ENCODE measurements at regions not wholly inside any gene's neighbourhood (a gene's known extent, or its start where the extent isn't known, plus 50 kb on each side); places are given as distances from the start of the nearest gene placed in this dataset.
A peak's percentile ranks its signal among the peaks of the same experiment; 100 is the strongest.

GRCh38 chr2:43126817-43127207 lies 99.6 kb downstream of the ZFP36L2 start:
- H3K4me3 ChIP-seq (replicated peaks; ENCODE audit: insufficient read depth, low read length), result no peak overlapping the region
- H3K27me3 ChIP-seq (ENCODE audit: insufficient read depth, poor library complexity, severe bottlenecking), result no peaks in the 10 kb centered on the region
- DNase-seq (ENCODE audit: low read depth in 1 of 2, low spot score in 1 of 2), result no peak
- TF ChIP-seq REST (IDR thresholded peaks at IDR 0.05; ENCODE audit: insufficient replicate concordance, low read depth), result no peak
- TF ChIP-seq SPI1 (IDR thresholded peaks at IDR 0.05; ENCODE audit: borderline replicate concordance, low read depth), result no peak
- no peak for TF ChIP-seq GABPA (IDR thresholded peaks at IDR 0.05; ENCODE audit: low read depth)
- peak overlapping the region; percentile 98 for H3K27ac ChIP-seq (replicated peaks)

GRCh38 chr2:43125090-43125998 lies 101.1 kb downstream of the ZFP36L2 start:
- no peaks in the 10 kb centered on the region for H3K27me3 ChIP-seq (ENCODE audit: insufficient read depth, poor library complexity, severe bottlenecking)
- H3K4me3 ChIP-seq (replicated peaks; ENCODE audit: insufficient read depth, low read length), result no peak overlapping the region
- no peak for DNase-seq (ENCODE audit: low read depth in 1 of 2, low spot score in 1 of 2)
- H3K27ac ChIP-seq (replicated peaks), result no peak overlapping the region
- TF ChIP-seq SPI1 (IDR thresholded peaks at IDR 0.05; ENCODE audit: borderline replicate concordance, low read depth) (no peak), CTCF (IDR thresholded peaks at IDR 0.05; ENCODE audit: insufficient read depth, low read length) (no peak), POLR2AphosphoS5 (IDR thresholded peaks at IDR 0.05; ENCODE audit: low read depth) (no peak), GABPA (IDR thresholded peaks at IDR 0.05; ENCODE audit: low read depth) (no peak), REST (IDR thresholded peaks at IDR 0.05; ENCODE audit: insufficient replicate concordance, low read depth) (no peak)

GRCh38 chr2:43124687-43125057 lies 101.7 kb downstream of the ZFP36L2 start:
- H3K27ac ChIP-seq (replicated peaks), result no peak overlapping the region
- TF ChIP-seq POLR2AphosphoS5 (IDR thresholded peaks at IDR 0.05; ENCODE audit: low read depth) (no peak), CTCF (IDR thresholded peaks at IDR 0.05; ENCODE audit: insufficient read depth, low read length) (no peak), REST (IDR thresholded peaks at IDR 0.05; ENCODE audit: insufficient replicate concordance, low read depth) (no peak), GABPA (IDR thresholded peaks at IDR 0.05; ENCODE audit: low read depth) (no peak), SPI1 (IDR thresholded peaks at IDR 0.05; ENCODE audit: borderline replicate concordance, low read depth) (no peak)

More at GRCh38 chr2:43124687-43125057, 101.7 kb downstream of the ZFP36L2 start:
- DNase-seq (ENCODE audit: low read depth in 1 of 2, low spot score in 1 of 2), result no peak
- Histone ChIP-seq H3K27me3 (ENCODE audit: insufficient read depth, poor library complexity, severe bottlenecking) (no peaks in the 10 kb centered on the region), H3K4me3 (replicated peaks; ENCODE audit: insufficient read depth, low read length) (no peak overlapping the region)
